DOHH2 (cell line): ENCODE measurements at regions not wholly inside any gene's neighbourhood (a gene's known extent, or its start where the extent isn't known, plus 50 kb on each side); places are given as distances from the start of the nearest gene placed in this dataset.

Experiments used
- H3F3A ChIP-seq: fragments of 200-600 bp; sonication (generic), shearing (Covaris generic); 2 replicates; pipeline ENCODE4 v1.6.0; 2016; ENCODE audit warnings: antibody characterized with exemption, mild to moderate bottlenecking; ENCODE audit not compliant: control insufficient read depth, insufficient read depth
- H3K27ac ChIP-seq: fragments of 200-600 bp; sonication (generic); 2 replicates; pipeline ENCODE4 v1.5.1; 2014; ENCODE audit warnings: low read depth, mild to moderate bottlenecking, low read length, moderate library complexity
- H3K27me3 ChIP-seq: fragments of 200-600 bp; sonication (generic); 2 replicates; pipeline ENCODE4 v1.6.1; 2014; ENCODE audit warnings: mild to moderate bottlenecking, low read length, mixed read lengths; ENCODE audit not compliant: control insufficient read depth
- H3K36me3 ChIP-seq: fragments of 200-600 bp; sonication (generic); 2 replicates; pipeline ENCODE4 v1.6.1; 2014; ENCODE audit warnings: mild to moderate bottlenecking, low read length, moderate library complexity, mixed read lengths; ENCODE audit not compliant: control insufficient read depth
- H3K4me1 ChIP-seq: fragments of 200-600 bp; sonication (generic); 2 replicates; pipeline ENCODE4 v1.6.1; 2014; ENCODE audit warnings: mild to moderate bottlenecking, low read length, mixed read lengths; ENCODE audit not compliant: control insufficient read depth
- H3K4me2 ChIP-seq: fragments of 200-600 bp; sonication (generic); 2 replicates; pipeline ENCODE4 v1.6.0; 2014; ENCODE audit warnings: mild to moderate bottlenecking, low read length, moderate library complexity
- H3K4me3 ChIP-seq: fragments of 200-600 bp; sonication (generic); 2 replicates; pipeline ENCODE4 v1.5.1; 2014; ENCODE audit warnings: mild to moderate bottlenecking, low read length, mixed read lengths
- H3K79me2 ChIP-seq: fragments of 200-600 bp; sonication (generic); 2 replicates; pipeline ENCODE4 v1.6.1; 2014; ENCODE audit warnings: mild to moderate bottlenecking, low read length, mixed read lengths; ENCODE audit not compliant: control insufficient read depth
- H3K9me2 ChIP-seq: fragments of 200-600 bp; sonication (generic); replicated peaks from 2 replicates; pipeline ENCODE4 v1.6.1; 2014; ENCODE audit warnings: mild to moderate bottlenecking, low read length, mixed read lengths; ENCODE audit not compliant: control insufficient read depth
- H3K9me3 ChIP-seq: fragments of 200-600 bp; sonication (generic); 2 replicates; pipeline ENCODE4 v1.6.1; 2014; ENCODE audit warnings: antibody characterized with exemption, low read length, mixed read lengths; ENCODE audit not compliant: control insufficient read depth, insufficient read depth
- H4K20me1 ChIP-seq: fragments of 200-600 bp; sonication (generic); 2 replicates; pipeline ENCODE4 v1.6.0; 2014; ENCODE audit warnings: low read depth, mild to moderate bottlenecking, antibody characterized with exemption, low read length, moderate library complexity; ENCODE audit not compliant: control insufficient read depth, insufficient read depth
- EZH2phosphoT487 ChIP-seq: fragments of 200-600 bp; sonication (generic); IDR thresholded peaks from 2 replicates; pipeline ENCODE4 v1.6.1; 2017; ENCODE audit warnings: borderline replicate concordance, mild to moderate bottlenecking, antibody characterized with exemption, low read length, moderate library complexity, mixed read lengths
- TF ChIP-seq, protein P1 (sequence below): fragments of 200-600 bp; sonication (generic); IDR thresholded peaks from one replicate; pipeline ENCODE4 v1.5.1; 2014; ENCODE audit warnings: antibody characterized with exemption, mild to moderate bottlenecking, low read depth, low read length; ENCODE audit not compliant: poor library complexity, severe bottlenecking

DNA sequence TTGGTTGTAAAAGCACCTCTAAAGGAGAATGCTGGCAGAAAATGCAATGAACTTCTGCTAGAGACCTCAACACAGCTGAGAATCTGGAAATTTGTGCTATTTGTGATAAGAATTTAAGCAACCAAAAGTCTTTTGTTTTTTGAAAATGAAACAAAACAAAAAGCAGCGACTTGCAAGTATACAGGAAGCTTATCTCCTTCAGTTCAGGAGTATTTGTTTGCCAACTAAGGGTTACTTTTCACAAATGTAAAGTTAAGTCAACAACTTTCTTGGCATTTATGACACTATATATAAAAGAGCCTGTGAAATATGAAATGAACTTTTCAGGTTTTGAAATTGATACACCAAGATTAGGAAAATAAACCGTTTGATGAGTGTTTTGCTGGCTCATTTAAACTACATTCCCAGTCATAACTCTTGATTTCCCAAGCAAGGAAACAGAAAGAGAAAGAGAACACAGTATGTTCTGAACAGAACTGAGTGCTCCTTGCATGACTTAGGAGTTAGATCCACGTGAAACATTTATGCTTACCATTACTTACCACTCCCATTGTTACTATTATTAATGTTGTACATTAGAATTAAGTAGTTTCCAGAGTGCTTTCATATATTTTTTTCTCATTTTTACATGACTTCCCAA lies 92.3 kb upstream of the COL8A1 start:
- Histone ChIP-seq H3K9me3 (no peaks in the 10 kb centered on the region), H3K27me3 (no peaks in the 10 kb centered on the region), H3F3A (no peaks in the 10 kb centered on the region), H3K4me1 (no peaks in the 10 kb centered on the region), H3K4me3 (no peak overlapping the region), H3K27ac (no peak overlapping the region), H4K20me1 (no peaks in the 10 kb centered on the region), H3K4me2 (no peak overlapping the region), H3K36me3 (no peaks in the 10 kb centered on the region), H3K9me2 (no peaks in the 10 kb centered on the region), H3K79me2 (no peaks in the 10 kb centered on the region)
- TF ChIP-seq, protein P1, sequence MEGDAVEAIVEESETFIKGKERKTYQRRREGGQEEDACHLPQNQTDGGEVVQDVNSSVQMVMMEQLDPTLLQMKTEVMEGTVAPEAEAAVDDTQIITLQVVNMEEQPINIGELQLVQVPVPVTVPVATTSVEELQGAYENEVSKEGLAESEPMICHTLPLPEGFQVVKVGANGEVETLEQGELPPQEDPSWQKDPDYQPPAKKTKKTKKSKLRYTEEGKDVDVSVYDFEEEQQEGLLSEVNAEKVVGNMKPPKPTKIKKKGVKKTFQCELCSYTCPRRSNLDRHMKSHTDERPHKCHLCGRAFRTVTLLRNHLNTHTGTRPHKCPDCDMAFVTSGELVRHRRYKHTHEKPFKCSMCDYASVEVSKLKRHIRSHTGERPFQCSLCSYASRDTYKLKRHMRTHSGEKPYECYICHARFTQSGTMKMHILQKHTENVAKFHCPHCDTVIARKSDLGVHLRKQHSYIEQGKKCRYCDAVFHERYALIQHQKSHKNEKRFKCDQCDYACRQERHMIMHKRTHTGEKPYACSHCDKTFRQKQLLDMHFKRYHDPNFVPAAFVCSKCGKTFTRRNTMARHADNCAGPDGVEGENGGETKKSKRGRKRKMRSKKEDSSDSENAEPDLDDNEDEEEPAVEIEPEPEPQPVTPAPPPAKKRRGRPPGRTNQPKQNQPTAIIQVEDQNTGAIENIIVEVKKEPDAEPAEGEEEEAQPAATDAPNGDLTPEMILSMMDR: no peak
- no peak for TF ChIP-seq EZH2phosphoT487

DNA sequence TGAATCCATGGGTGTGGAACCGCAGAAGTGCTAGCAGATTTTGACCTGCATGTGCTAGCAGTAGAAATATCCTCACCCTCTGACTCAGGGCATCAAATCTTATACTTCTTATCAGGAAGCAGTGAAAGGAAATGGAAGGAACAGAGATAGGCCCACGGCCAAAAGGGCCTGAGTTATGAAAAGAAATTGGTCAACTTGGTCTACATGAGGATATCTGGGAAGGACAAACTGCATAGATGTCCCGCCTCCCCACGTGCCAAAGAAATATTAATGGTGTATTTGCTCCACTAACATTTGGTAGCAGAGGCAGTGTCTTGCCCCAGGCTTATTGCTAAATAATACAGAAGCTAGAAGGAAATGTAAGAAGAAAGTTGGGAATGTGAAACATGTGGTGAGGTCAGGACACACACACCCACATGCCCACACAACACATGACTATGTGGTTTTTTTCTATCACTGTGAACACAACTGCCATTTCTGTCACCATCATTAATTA lies 93.6 kb upstream of the COL8A1 start:
- TF ChIP-seq EZH2phosphoT487: no peak
- TF ChIP-seq, protein P1: no peak
- H3K9me2 ChIP-seq: no peaks in the 10 kb centered on the region
- H3K79me2 ChIP-seq: no peaks in the 10 kb centered on the region
- H3K27ac ChIP-seq: no peak overlapping the region
- H3K27me3 ChIP-seq: no peaks in the 10 kb centered on the region
- H3K9me3 ChIP-seq: no peaks in the 10 kb centered on the region
- no peaks in the 10 kb centered on the region for H3K36me3 ChIP-seq
- H3K4me3 ChIP-seq: no peak overlapping the region
- H4K20me1 ChIP-seq: no peaks in the 10 kb centered on the region
- H3K4me1 ChIP-seq: no peaks in the 10 kb centered on the region
- no peak overlapping the region for H3K4me2 ChIP-seq
- H3F3A ChIP-seq: no peaks in the 10 kb centered on the region

DNA sequence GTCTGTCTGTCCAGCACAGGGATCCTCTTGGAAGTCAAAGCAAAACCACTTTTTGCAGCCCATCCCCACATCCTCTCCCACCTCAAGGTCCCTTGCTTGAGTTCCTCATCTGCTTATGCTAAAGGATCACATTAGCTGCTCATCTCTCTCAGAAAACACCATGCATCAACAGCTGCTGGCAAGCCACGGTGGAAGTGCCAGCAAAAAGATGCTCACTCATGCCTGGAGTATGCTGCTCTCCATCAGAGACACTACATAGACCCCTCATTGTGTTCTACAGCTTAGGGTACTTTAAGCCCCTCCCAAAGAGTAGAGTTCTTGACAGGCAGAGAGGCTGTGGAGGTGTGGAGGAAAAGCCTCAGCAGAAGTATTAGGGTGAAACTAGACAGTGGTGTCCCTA lies 94.6 kb upstream of the COL8A1 start:
- H3K9me2 ChIP-seq: no peaks in the 10 kb centered on the region
- no peaks in the 10 kb centered on the region for H3F3A ChIP-seq
- TF ChIP-seq, protein P1: no peak
- no peaks in the 10 kb centered on the region for H3K27me3 ChIP-seq
- H3K79me2 ChIP-seq: no peaks in the 10 kb centered on the region
- no peak overlapping the region for H3K27ac ChIP-seq
- no peaks in the 10 kb centered on the region for H3K36me3 ChIP-seq
- no peaks in the 10 kb centered on the region for H3K4me1 ChIP-seq
- no peak overlapping the region for H3K4me3 ChIP-seq
- H4K20me1 ChIP-seq: no peaks in the 10 kb centered on the region
- no peaks in the 10 kb centered on the region for H3K9me3 ChIP-seq
- H3K4me2 ChIP-seq: no peak overlapping the region
